Pons (tissue), 1 donor: ENCODE measurements at regions not wholly inside any gene's neighbourhood (a gene's known extent, or its start where the extent isn't known, plus 50 kb on each side); places are given as distances from the start of the nearest gene placed in this dataset.
"Not testable (repeated sequence)": the region's sequence is repeated elsewhere in the genome, so short reads cannot be mapped to it uniquely, and the experiment has no call there.

Source experiments
- DNase-seq: peaks from one replicate; pipeline ENCODE4 v3.0.0-alpha.2; 2016; ENCODE audit warnings: low spot score

DNA sequence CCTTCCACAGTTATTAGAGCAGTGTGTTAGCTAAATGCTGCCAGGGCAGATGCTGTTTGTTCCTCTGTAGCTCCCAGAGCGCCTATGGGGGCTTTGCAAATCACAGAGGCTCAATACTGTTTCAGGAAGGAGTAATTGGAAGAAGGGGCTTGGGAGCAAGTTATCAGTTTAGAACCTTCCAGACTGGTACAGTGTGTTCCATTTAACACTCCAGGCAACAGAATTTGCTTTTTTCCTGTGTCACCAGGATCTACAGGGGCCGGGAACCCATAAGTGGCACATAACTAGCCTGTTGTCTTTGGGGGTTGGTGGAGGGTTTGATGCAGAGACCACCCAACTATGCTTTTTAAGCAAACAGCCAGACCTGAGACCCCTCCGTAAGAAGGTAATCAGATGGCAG is 307.3 kb upstream of the KCNN2 start:
- no peak for DNase-seq

DNA sequence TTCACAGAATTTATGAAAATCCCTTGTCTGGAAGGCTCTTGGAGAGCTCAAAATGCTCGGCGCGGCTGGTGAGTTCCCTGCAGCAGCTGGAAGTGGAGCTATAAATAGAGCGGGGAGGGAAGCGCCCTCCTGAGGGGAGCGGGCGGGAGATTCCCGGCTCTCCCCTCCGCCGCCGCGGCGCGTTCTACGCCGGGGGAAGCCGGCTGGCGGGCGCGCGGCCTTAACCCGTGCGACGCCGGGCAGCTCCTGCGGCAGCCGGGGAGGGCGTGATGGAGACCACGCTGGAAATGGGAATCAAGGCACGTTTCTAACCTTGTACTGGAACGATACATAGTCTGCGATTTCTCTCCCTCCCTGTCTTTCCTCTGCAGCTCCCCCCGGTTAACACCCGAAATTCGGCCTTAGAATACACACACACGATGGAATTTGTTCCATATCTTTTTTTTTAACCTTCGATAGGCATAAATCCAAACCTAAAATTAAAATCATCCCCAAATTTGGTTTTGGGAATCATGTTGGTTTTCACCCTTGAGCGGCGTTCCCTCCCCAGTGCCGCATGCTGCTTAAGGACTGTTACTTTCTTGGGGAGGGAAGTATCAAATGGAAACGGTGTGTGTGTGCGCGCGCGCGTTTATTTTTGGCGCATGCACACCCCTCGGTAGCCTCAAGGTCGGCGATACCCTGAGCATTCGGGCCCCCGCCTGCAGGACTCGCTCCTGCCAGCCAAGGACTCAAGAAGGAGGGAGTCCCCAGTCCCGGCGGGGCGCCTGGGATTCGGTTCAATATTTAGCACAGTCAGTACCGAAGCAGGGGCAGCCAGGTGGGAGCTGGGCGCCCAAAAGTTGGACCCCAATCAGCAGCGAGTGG is 306.3 kb upstream of the KCNN2 start:
- peak; percentile 37 for DNase-seq

DNA sequence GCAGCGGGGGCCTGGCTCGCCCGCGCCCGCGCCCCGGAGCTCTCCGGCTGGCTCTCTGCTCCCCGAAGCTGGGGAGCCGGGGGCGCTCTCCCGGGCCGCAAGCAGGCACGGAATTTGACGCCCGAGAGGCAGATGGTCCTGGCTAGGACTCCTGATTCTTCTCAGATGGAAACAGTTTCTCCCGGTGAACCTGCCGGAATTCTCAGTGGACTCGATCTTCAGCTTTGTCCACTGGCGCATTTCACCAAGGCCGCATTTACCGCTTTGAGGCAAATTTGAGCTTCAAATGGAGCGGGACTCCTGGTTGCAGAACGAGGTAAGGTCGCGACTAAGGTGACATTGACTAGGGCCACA is 305.7 kb upstream of the KCNN2 start:
- DNase-seq: no peak

DNA sequence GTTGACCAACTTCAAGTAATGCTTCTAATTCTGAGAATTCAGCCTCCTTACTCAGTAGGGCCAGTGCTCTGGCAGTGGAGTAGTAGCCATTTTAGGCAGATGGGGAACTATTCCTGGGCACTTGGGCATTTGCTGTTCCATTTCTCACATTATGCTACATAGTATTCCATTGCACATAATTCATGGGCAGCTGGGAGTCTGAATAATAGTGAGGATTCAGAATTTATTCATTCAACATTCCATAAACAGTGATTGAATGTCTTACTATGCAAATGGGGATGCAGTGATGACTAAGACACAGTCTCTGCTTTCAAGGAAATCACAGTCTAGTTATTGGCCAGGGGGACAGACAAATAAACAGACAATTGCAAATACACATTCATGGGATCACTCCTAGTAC is 301.0 kb upstream of the KCNN2 start:
- no peak for DNase-seq

DNA sequence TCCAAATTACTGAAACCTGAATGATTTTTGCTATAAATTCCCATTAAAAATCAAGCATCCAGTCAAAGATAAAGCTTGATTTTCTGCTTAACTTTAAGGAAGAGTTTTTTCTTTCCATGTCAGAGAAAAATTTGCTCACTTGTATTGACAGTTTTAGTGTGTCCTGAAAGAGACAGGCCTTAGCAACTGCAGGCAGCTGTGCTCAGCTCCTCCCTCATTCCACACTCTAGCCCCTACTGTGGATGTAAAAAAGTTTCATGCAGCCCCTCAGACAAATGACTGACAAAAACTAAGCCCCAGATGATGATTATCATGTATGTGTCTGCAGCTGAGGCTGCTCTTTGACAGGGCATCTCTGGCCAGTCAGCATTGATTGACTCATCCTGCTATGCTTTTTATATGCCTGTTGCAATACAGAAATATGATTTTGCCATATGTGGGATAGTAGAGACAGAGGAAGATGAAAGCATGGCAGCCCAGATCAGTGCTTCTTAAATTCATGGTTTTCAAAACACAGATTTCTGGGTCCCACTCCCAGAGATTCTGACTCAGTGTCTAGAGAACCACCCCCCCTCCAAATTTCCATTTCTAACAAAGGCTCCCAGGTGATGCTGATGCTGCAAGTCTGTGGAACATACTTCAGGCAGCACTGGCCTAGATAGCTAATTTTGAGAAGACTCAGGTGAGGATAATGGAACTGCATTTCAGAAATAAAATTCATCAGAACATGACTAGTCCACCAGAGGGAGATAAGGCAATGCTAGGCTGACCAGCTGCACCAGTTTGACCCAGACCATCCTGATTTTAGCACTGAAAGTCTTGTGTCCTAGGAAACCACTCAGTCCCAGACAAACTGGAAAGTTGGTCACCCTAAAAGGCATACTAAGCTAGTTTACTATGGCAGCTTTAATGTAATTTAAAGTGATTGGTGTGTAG is 298.7 kb upstream of the KCNN2 start:
- no peak for DNase-seq

DNA sequence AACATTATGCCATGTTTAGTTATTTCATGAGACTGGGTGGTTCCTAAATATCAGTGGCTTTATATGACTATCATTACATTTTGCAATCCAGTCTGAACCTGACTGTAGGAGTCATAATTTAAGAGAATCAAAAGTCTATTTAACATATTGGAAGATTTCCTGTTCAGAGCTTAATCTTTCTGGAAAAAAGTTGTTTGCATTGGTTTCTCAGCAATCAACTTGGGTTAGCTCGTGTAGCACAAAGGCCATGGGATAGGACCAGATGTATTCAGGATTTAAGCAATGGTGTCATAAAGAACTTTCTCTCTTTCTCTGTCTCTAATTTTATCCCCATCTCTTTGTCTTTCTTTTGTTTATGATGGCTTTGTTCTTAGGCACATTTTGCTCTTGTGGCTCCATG is 296.0 kb upstream of the KCNN2 start:
- no peak for DNase-seq

DNA sequence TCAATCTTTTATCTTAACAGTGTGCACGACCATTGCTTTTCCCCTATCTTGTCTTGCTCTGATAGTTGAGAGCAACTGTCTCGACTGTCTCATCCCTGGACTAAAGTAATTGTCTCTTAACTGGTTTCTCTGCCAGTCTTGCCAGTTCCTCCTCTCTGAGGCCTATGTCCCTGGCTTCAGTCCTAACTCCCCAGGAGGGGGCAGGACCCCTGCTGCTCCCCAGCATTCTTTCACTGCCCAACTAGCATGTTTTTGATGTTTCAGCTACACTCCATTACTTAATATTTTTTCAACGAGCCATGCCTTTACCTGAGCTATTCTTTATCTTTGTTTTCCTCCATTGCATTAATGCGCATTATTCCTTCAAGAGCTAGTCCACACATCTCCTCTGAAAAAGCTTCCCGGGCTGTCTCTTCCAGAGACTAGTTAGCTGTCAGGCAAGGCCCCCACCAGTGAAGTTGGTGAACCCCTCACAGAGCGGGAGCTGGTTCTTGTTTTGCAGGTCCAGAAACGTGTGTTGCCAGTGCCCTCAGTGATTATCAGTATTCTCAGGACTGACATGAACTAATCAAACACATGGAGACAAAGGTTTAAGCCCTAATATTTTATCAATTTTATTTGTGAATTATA is 291.7 kb upstream of the KCNN2 start:
- DNase-seq: no peak

DNA sequence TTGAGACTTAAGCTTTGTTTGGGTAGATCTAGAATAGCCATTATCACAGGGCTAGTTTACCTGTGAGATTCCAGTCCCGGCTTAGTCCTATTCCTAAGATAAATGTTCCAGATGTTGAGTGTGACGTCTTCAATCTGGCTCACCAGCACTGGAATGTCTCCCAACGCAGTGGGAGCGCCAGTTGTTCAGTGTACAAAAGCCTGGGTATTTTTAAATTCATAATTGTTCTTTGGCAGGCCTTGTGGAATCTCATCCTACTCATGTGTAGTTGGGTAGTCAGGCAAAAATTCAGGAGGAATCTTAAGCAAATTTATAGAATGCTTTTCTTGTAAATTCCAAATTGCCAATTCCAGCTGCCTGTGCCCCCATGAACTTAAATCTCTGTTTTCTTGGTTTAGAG is 272.6 kb upstream of the KCNN2 start:
- DNase-seq: no peak

DNA sequence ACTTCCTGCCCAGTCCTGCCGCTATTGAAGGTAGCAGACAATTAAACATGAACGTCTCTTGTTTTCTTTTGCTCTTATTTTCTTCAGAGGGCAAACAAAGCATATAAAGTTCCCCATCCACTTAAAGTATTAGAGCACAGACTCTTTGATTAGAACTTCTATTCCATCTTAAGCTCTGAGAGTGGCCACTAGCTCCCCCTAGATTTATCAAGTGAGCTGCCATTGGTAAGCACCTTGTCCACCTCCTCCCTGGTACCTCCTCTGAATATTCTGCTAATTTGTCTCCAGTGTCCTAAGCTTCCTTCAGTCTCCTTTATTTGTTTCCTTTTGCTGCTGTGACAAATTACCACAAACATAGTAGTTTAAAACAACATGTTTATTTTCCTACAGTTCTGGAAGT is 264.3 kb upstream of the KCNN2 start:
- DNase-seq: no peak

DNA sequence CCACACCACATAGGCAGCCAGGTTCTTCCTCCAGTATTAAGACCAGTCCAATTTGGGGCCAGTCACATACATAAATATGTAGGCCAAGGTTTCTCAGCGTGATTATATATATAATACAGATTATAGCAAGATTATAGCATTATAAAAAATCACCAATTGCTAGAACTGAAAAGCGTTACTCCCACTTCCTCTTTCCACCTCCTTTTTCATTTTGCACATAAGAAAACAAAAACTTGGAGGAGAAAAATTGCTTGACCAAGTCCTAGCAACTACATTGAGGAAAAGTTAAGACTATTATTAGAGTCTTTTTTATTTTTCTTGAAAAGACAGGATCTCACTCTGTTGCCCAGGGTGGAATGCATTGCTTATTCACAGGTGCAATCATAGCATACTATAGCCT is 262.7 kb upstream of the KCNN2 start:
- no peak for DNase-seq

DNA sequence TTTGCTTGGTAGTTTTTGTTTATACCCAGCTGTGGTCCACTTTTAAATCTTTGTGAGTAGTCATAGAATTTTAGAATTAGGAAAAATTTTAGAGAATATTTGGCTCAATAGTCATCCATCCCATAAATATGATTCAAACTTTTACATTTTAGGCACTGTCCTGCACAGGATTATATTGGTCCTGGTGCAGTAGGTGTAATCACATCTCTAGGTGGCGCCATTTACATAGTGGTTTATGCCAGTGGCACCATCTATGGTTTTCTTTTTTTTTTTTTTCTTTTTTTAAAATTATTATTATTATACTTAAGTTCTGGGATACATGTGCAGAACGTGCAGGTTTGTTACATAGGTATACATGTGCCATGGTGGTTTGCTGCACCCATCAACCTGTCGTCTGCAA is 260.7 kb upstream of the KCNN2 start:
- no peak for DNase-seq

DNA sequence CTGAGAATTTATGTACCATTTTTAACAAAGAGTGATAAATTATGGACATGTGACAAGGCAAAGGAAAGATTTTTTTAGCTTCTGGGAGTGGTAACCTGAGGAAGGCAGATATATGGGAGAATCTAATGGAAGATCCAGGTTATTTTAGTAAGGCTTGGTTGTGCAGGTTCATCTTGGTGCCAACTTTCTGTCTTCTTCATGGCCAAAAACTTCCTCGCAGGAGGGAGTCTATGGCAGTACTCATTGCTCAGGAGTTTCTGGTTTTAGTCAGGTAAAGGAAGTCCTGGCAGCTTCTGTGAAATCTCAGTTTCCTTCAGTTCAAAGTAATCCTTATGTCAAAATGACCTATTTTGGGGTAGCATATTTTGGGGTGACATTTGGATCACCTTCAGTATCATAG is 248.3 kb upstream of the KCNN2 start:
- no peak for DNase-seq

DNA sequence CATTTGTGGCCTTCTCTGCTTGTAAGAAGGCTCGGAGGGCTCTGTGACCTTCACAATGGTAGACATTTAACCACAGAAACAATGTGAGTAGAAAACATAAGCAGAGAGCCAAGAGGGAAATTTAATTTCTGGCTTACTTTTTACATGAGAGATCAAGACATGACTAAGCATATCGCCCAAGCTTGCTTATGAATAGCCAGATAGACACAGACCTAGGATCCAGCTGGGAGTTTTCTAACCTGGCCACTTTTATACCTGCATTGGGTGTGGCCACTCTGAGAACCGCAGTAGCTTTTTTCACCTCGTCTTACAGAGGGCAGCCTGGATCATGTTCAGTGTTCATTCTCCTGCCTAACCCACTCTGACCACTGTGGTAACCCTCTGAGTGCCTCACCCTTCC is 244.9 kb upstream of the KCNN2 start:
- DNase-seq: no peak

DNA sequence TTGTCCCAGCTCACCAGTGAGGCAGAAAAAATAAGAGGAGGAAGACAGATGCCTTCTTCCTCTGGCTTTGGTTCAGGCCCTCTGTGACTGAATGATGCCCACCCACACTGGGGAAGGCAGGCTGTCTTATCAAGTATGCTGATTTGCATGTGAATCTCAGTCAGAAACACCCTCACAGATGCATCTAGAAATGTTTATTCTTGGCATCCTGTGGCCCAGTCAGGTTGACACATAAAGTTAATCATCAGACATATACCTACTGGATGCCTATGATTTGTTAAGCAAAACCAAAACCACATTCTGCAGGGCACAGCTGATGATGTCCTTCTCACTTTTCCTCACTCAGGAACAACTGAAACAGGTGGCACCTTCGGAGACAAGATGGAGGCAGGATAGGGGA is 243.4 kb upstream of the KCNN2 start:
- no peak for DNase-seq

DNA sequence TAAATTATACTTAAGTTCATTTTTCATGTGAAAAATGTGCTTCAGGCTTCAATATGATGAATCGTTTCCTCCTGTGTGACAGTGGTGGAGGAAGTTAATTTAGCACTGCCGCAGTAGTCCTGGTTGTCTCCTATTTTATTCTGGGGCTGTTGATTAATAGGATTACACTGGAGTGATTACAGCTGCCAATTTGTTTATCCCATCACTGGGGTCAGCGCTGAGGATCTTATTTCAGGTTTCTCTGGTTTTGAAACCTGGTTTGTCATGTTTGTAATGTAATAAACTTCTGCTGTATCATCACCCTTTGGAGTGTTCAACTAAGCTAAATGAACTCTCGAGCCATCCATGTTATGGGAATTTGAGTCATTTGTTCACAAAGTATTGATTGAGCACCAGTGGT is 241.7 kb upstream of the KCNN2 start:
- DNase-seq: no peak

DNA sequence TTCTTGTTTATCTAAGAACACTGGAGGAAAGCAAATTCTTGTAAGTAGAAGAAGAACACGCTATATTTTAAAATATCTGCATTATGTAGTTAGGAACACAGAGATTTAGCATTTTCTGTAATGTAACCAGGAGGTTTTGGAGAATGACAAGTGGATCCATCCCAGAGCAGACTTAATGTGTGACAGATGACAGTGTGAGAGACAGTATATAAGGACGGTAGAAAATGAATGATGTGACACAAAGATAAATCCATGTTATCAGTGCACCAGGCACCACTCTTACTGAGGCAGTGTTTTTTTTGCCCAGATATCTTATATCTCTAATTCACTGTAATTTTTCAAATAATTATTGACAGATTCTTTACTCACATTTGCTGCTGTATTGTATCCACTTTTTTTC is 239.0 kb upstream of the KCNN2 start:
- DNase-seq: no peak

DNA sequence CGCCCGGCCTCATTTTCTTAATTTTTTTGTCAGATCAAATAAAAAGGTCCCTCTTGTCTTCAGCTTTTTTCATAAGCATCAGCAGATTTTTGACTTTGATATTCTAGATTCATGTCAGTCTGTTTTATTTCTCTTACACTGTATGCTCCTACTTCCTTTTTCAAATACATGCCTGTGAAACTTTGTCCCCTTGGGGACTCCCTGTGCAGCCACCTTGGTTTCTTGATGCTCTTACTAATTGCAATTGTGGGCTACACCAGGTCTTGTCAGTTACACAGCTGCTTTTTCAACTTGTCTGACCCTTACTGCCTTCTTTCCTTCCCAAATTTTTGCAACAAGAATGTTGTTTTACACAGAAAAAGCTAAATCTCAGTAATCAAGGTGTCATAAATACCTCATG is 238.2 kb upstream of the KCNN2 start:
- DNase-seq: no peak

DNA sequence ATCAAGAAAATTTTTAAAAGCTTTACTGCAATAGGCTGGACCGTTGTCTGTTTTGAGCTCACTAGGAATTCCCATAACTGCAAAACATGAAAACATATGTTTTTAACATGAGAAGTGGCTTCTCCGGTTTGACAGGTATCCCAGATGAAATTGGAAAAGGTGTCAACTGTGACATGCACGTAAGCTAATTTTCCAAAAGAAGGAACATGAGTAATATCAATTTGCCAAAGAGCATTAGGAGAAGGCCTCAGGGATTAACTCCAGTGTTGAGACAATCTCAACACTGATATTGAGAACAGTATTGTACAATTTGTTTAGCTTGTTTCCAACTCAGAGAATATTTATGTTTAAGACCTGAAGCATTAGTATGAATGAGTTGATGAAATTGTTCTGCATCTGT is 215.5 kb upstream of the KCNN2 start:
- DNase-seq: no peak

DNA sequence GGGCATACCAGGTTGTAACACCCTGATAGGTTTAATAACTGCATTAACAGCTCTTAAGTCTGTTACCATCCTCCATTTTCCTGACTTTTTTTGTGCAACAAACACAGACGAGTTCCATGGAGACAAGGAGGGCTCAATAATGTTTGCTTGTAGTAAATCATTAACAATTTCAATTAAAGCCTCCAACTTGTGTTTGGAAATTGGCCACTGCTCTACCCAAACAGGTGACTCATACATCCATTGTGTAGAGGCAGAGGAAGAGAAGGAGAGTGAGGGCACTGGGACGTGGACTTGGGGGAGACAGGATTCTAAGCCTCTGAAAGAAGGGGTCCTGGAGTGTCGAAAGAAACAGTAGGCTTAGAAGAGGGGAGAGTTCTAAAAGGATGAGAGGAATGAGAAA is 213.6 kb upstream of the KCNN2 start:
- DNase-seq: no peak

DNA sequence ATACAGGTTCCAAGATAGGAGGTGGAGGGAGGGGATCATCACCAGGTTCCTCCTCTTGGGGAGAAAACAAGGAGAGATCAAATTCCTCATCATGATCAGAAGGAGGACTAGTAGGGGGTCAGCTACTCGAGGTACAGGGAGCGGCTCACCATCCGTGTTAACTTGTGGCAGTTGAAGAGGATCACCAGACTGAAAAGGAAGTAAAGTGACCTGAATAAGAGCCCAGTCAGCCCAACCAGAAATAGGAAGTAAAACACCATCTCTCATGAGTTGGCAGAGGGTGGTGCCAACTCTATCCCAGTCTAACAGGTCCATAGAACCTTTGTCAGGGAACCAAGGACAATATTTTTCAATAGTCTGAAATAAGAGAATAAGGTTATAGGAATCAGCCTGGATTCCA is 213.1 kb upstream of the KCNN2 start:
- not testable (repeated sequence) for DNase-seq

DNA sequence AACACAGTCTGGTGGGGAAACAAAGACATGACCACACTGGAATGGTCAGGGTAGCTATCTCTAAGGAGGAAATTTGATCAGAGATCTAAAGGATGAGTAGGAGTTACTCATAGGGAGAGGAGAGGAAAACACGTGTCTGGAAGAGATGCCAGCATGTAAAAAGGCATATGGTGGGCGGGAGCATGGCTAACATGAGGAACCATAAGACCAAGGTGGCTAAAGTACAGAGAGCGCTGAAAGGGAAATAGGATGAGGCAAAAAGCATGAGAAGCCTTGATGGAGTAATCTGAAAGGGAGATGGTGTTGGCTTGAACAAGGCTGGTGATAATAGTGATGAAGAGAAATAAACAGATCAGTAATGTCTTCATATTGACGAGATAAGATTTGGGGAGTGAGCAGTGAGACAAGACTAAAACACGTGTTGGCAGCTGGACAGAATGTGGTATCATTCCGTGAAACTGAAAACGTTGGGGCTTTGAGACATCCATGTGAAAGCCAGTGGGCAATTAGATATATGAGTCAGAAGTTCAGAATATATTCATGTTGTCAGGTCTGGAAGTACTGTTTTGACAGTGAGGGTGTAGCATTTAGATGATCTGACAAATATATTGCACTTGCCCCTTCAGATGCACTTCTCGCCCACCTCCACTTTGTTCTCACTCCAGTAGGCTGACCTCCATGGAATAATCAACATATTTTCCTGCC is 209.1 kb upstream of the KCNN2 start:
- DNase-seq: no peak

DNA sequence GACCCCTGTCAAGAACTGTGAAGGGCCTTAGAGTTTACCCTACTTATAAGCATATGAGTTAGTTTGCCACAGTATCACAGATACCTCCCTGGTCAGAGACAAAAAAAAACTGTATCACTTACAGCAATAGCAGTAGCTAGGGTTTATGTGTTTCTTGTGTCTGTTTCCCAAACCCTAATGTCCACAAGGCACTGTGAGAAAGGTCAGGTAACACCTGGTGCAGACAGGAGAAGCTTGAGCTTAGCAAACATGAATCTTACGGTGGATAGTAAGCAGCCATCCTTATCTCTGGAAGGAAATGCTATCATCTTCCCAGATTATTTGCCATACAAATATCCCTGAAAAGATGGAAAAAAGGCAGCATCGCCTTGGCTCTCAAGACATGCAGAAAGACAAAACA is 208.5 kb upstream of the KCNN2 start:
- no peak for DNase-seq
